ENCODE measurements at regions not wholly inside any gene's neighbourhood (a gene's known extent, or its start where the extent isn't known, plus 50 kb on each side); places are given as distances from the start of the nearest gene placed in this dataset.

GRCh38 chr16:86321491-86321890 is 188.8 kb upstream of the FOXF1 start:
- Histone ChIP-seq H3K27ac (ENCODE audit: insufficient read depth, low read depth, low read length) (no peak overlapping the region), H3K9me1 (replicated peaks; ENCODE audit: control insufficient read depth, extremely low read depth, insufficient read depth, low read length) (no peaks in the 10 kb centered on the region), H3K9me3 (replicated peaks; ENCODE audit: control insufficient read depth, insufficient read depth, low read length) (no peaks in the 10 kb centered on the region), H3K27me3 (ENCODE audit: control insufficient read depth in 2 of 2, insufficient read depth in 2 of 2, low read length in 2 of 2) (peaks cover 0 to 5% of the 10 kb centered on the region in 2 experiments), H3K36me3 (ENCODE audit: control insufficient read depth in 2 of 2, extremely low read depth in 1 of 2, insufficient read depth in 2 of 2, low read length in 2 of 2) (no peaks in the 10 kb centered on the region), H3K4me3 (replicated peaks in 1 of 3; ENCODE audit: insufficient read depth in 1 of 3, low read depth in 1 of 3, low read length in 3 of 3) (no peak overlapping the region), H3K9ac (replicated peaks; ENCODE audit: extremely low read depth, insufficient read depth, low read length) (no peak overlapping the region), H2AFZ (ENCODE audit: low read depth, low read length) (no peak overlapping the region), H3K4me1 (ENCODE audit: control insufficient read depth, extremely low read depth, insufficient read depth, low read length) (no peaks in the 10 kb centered on the region), H3K79me2 (ENCODE audit: control insufficient read depth, insufficient read depth, low read length) (no peaks in the 10 kb centered on the region), H3K4me2 (ENCODE audit: insufficient read depth, low read length) (no peak overlapping the region), H4K20me1 (replicated peaks; ENCODE audit: control insufficient read depth, extremely low read depth, insufficient read depth, low read length) (no peaks in the 10 kb centered on the region)
- POLR2A ChIA-PET: no interaction called here
- BruUV-seq (replicated peaks): no TSS peak
- no peak for FAIRE-seq
- DNase-seq (ENCODE audit: low read depth, low spot score): no peak
- dilution Hi-C loops (cut with MboI; ENCODE audit: extremely low pct_ligation_motif_present, low sequenced_read_pairs) (no loop called here), intact Hi-C loops (cut with micrococcal nuclease) (no loop called here)
- no peak for TF ChIP-seq EZH2 (IDR thresholded peaks at IDR 0.05; ENCODE audit: borderline replicate concordance, low read depth, low read length, severe bottlenecking)
- no peak for TF ChIP-seq MAX (IDR thresholded peaks at IDR 0.05; ENCODE audit: insufficient read depth, insufficient read length)
- no peak for TF ChIP-seq POLR2A (IDR thresholded peaks at IDR 0.05; ENCODE audit: low read depth, low read length)
- TF ChIP-seq MYC (IDR thresholded peaks at IDR 0.05; ENCODE audit: low read depth, low read length): no peak
- TF ChIP-seq POLR2AphosphoS5 (IDR thresholded peaks at IDR 0.05; ENCODE audit: insufficient read depth, low read depth, low read length): no peak
- no peak for TF ChIP-seq JUN (IDR thresholded peaks at IDR 0.05; ENCODE audit: borderline replicate concordance, insufficient read depth, insufficient read length, low read depth)
- TF ChIP-seq GATA2 (IDR thresholded peaks at IDR 0.05; ENCODE audit: insufficient read depth, insufficient read length, low read depth, low read length): no peak
- no peak for TF ChIP-seq FOS (IDR thresholded peaks at IDR 0.05; ENCODE audit: borderline replicate concordance, insufficient read depth, low read length)
- no peak for TF ChIP-seq CTCF (IDR thresholded peaks at IDR 0.05; ENCODE audit: extremely low read depth in 1 of 2, insufficient read depth in 1 of 2, low read depth in 1 of 2, low read length in 2 of 2)
- CTCF ChIA-PET: interaction anchor here (0.8 kb wide), 1 partner anchor 69 kb away, joined by 3 read pairs; no protein-coding TSS in a partner anchor

Data from endothelial cell of umbilical vein (primary cell).